OCI-M1 (cell line): ENCODE measurements at regions not wholly inside any gene's neighbourhood (a gene's known extent, or its start where the extent isn't known, plus 50 kb on each side); places are given as distances from the start of the nearest gene placed in this dataset.

Experiments used
- DNase-seq: peaks from one replicate; lab custom pipeline; 2025; lab: John Stamatoyannopoulos, UW

GRCh38 chrX:100120956-100121355 lies 289.1 kb downstream of the PCDH19 start:
- no peak for DNase-seq

- DNase-seq: no peak
Measured at GRCh38 chrX:100098660-100099375, 311.3 kb downstream of the PCDH19 start.

- no peak for DNase-seq
Measured at GRCh38 chrX:100090931-100091330, 319.1 kb downstream of the PCDH19 start.

GRCh38 chrX:100089724-100090123 lies 320.3 kb downstream of the PCDH19 start:
- DNase-seq: no peak

GRCh38 chrX:100085846-100086245 lies 324.2 kb downstream of the PCDH19 start:
- DNase-seq: no peak

GRCh38 chrX:100083211-100083610 lies 326.9 kb downstream of the PCDH19 start:
- DNase-seq: no peak

- no peak for DNase-seq
Measured at GRCh38 chrX:100081503-100081902, 328.6 kb downstream of the PCDH19 start.

- DNase-seq: peak; percentile 29
Measured at GRCh38 chrX:100076031-100076430, 334.0 kb downstream of the PCDH19 start.

GRCh38 chrX:100072336-100072735 lies 337.7 kb downstream of the PCDH19 start:
- peak; percentile 3 for DNase-seq

- peak; percentile 1 for DNase-seq
Measured at GRCh38 chrX:100070334-100070849, 339.7 kb downstream of the PCDH19 start.

- DNase-seq: no peak
Measured at GRCh38 chrX:100048156-100048555, 361.9 kb downstream of the PCDH19 start.
